ENCODE measurements at regions not wholly inside any gene's neighbourhood (a gene's known extent, or its start where the extent isn't known, plus 50 kb on each side); places are given as distances from the start of the nearest gene placed in this dataset.

GRCh38 chr7:118861581-118861980 lies 637.1 kb downstream of the ANKRD7 start:
- no peak for TF ChIP-seq CTCF (IDR thresholded peaks at IDR 0.05; ENCODE audit: low read depth, low read length, missing input control)
- TF ChIP-seq, protein P1, sequence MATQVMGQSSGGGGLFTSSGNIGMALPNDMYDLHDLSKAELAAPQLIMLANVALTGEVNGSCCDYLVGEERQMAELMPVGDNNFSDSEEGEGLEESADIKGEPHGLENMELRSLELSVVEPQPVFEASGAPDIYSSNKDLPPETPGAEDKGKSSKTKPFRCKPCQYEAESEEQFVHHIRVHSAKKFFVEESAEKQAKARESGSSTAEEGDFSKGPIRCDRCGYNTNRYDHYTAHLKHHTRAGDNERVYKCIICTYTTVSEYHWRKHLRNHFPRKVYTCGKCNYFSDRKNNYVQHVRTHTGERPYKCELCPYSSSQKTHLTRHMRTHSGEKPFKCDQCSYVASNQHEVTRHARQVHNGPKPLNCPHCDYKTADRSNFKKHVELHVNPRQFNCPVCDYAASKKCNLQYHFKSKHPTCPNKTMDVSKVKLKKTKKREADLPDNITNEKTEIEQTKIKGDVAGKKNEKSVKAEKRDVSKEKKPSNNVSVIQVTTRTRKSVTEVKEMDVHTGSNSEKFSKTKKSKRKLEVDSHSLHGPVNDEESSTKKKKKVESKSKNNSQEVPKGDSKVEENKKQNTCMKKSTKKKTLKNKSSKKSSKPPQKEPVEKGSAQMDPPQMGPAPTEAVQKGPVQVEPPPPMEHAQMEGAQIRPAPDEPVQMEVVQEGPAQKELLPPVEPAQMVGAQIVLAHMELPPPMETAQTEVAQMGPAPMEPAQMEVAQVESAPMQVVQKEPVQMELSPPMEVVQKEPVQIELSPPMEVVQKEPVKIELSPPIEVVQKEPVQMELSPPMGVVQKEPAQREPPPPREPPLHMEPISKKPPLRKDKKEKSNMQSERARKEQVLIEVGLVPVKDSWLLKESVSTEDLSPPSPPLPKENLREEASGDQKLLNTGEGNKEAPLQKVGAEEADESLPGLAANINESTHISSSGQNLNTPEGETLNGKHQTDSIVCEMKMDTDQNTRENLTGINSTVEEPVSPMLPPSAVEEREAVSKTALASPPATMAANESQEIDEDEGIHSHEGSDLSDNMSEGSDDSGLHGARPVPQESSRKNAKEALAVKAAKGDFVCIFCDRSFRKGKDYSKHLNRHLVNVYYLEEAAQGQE (IDR thresholded peaks at IDR 0.05) = no peak
- TF ChIP-seq FOXA1 (IDR thresholded peaks at IDR 0.05) = no peak
- no peak for TF ChIP-seq TAF1 (conservative IDR thresholded peaks at IDR 0.05)
- no peak for TF ChIP-seq EGR1 (IDR thresholded peaks at IDR 0.05; ENCODE audit: low read depth in 2 of 2)
- TF ChIP-seq RAD21 (IDR thresholded peaks at IDR 0.05) = no peak
- TF ChIP-seq MAX (IDR thresholded peaks at IDR 0.05) = no peak
- TF ChIP-seq, protein P2, sequence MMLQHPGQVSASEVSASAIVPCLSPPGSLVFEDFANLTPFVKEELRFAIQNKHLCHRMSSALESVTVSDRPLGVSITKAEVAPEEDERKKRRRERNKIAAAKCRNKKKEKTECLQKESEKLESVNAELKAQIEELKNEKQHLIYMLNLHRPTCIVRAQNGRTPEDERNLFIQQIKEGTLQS (IDR thresholded peaks at IDR 0.05) = no peak
- no peak for TF ChIP-seq YY1 (IDR thresholded peaks at IDR 0.05)
- no peak for TF ChIP-seq SP1 (IDR thresholded peaks at IDR 0.05)
- TF ChIP-seq ZBTB33 (IDR thresholded peaks at IDR 0.05) = no peak
- no peak for TF ChIP-seq GABPA (IDR thresholded peaks at IDR 0.05 in 1 of 2, conservative IDR thresholded peaks at IDR 0.05 in 1 of 2)
- TF ChIP-seq HNF4A (conservative IDR thresholded peaks at IDR 0.05) = no peak

Data from liver (tissue), 3 donors.